ENCODE measurements at regions not wholly inside any gene's neighbourhood (a gene's known extent, or its start where the extent isn't known, plus 50 kb on each side); places are given as distances from the start of the nearest gene placed in this dataset.

DNA sequence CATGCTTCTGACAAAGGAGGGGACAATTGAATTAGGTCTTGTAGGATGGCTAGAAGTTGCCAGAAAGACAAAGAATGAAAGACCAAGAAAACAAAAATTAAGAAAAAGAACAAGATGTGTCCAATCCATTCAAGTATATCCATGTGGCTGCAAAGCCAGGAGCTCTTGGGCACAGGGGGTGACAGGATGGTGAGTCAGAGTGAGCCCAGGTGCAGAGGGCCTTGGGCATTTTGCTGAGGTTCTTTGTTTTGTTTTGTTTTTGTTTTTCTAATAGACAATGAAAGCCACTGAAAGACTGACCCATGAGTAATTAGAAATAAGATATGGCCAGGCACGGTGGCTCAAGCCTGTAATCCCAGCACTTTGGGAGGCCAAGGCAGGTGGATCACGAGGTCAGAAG lies 104.6 kb upstream of the KLHL29 start:
- no peak for TF ChIP-seq EZH2 (IDR thresholded peaks at IDR 0.05; ENCODE audit: borderline replicate concordance, low read depth, low read length, severe bottlenecking)
- TF ChIP-seq, protein P1, sequence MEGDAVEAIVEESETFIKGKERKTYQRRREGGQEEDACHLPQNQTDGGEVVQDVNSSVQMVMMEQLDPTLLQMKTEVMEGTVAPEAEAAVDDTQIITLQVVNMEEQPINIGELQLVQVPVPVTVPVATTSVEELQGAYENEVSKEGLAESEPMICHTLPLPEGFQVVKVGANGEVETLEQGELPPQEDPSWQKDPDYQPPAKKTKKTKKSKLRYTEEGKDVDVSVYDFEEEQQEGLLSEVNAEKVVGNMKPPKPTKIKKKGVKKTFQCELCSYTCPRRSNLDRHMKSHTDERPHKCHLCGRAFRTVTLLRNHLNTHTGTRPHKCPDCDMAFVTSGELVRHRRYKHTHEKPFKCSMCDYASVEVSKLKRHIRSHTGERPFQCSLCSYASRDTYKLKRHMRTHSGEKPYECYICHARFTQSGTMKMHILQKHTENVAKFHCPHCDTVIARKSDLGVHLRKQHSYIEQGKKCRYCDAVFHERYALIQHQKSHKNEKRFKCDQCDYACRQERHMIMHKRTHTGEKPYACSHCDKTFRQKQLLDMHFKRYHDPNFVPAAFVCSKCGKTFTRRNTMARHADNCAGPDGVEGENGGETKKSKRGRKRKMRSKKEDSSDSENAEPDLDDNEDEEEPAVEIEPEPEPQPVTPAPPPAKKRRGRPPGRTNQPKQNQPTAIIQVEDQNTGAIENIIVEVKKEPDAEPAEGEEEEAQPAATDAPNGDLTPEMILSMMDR (IDR thresholded peaks at IDR 0.05; ENCODE audit: borderline replicate concordance, extremely low read depth, low read length, poor library complexity, severe bottlenecking), result no peak

Data from DND-41 (cell line).